T-helper 22 cell (primary cell): ENCODE measurements at regions not wholly inside any gene's neighbourhood (a gene's known extent, or its start where the extent isn't known, plus 50 kb on each side); places are given as distances from the start of the nearest gene placed in this dataset.
"Not testable (repeated sequence)": the region's sequence is repeated elsewhere in the genome, so short reads cannot be mapped to it uniquely, and the experiment has no call there.

Experiments used
- DNase-seq: peaks from one replicate; pipeline ENCODE4 v3.0.0-alpha.2; 2020; ENCODE audit warnings: low read depth

DNA sequence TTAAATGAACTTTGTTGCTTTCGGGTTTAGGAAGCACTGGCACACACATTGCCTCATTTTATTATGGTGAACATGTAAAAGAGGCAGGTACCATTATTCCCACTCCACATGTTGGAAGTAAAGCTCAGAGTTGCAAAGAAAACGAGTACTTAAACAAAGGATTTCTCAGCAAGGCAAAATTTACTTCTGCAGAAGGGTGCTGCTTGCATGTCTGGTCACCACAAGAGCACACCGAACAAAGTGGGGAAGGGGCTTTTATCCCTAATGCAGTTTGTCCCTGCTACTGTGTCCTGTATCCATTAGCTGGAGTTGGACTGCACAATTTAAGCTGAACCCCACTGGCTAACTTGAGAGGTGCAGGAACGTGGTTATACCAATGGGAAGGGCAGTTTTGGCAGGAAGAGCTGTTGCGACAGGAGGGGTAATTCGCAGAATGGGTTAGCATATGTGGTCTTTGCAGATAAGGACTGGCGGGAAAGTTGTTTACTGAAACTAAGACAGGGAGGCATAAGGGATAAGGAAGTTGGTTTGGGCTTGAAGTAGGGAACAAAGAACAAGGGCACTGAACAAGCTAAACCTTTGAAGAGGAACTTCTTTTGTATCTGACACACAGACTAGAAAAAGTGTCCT is 545.5 kb downstream of the UQCRFS1 start:
- no peak for DNase-seq

DNA sequence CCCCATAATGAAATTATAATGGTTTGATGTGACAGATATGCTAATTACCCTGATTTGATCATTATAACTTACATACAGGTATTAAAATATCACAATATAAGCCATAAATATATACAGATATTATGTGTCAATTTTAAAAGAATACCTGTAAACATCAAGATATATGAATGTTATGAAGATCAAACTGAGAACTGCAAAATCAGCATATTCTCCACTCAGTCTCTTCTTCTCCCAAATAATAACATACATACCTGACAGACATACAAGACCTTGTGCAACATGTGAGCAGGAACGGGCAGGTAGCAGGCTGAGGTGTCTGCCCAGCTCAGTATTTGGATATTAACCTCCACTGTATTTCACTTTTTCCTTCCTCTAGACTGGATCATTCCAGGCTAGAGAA is 547.2 kb downstream of the UQCRFS1 start:
- no peak for DNase-seq

DNA sequence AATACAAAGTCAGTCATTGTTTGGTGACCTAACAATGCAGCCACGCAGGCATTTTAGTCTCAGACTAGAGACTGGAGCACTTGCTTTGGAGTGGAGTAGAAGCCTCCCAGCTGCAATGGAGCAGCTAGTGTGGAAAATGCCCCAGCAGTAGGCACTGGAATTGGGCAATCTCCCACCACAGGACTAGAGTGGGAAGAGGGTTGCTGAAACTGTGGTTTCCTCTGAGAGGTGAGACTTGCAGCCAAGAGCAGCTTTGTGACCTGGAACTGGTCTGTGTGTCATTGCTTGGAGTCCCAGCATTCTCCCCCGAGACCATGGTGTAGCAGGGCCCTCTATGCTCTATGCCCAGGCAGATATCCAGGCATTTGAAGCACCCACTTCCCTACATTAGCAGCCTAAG is 556.3 kb downstream of the UQCRFS1 start:
- DNase-seq = no peak

DNA sequence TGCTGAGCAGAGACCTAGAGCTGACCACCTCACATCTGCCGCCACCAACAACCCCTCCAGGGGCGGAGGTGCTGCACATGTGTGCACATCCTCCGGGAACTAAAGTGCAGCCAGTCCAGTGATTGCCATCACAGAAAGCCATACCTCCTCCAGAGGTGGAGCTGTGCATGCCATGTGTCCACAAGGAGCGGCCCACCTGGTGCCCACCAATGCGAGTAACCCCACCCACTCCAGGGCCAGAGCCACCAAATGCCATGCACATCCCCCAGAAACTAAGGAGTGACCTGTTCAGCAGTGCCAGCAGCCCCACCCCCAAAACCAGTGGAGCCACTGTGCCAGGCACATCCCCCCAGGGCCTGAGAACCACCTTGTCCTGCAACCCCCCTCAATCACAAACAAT is 557.9 kb downstream of the UQCRFS1 start:
- DNase-seq = no peak

DNA sequence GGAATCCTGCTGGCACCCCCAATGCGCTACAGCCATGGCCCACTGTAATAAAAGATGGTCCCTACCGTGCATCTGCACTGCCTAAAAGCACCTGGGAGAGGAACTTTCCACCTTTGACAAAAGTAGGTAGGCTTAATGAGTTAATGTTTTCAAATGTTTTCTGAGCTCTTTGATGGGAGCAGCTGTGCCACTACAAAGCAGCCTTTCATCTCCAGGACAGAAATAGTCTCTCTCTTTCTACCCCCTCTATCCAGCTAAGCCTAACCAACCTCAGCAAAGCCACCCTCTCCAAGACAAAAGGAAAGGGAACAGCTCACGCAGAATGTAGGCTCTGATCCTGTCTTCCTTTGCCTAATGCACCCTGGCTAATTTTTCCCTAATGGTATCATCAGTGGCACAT is 560.2 kb downstream of the UQCRFS1 start:
- no peak for DNase-seq

DNA sequence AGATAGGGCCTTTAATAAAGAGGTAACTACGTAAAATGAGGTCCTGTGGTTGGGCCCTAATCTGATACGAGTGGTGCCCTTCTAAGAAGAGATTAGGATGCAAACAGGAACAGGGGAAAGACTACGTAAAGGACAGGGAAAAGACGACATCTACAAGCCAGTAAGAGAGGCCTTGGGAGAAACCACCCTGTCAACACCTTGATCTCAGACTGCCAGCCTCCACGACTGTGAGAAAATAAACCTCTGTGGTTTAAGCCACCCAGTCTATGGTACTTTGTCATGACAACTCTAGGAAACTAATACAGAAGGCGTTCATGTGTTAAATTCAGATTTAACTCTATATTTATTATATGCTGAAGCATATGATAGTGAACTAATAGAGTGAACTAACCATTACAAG is 566.3 kb downstream of the UQCRFS1 start:
- no peak for DNase-seq

DNA sequence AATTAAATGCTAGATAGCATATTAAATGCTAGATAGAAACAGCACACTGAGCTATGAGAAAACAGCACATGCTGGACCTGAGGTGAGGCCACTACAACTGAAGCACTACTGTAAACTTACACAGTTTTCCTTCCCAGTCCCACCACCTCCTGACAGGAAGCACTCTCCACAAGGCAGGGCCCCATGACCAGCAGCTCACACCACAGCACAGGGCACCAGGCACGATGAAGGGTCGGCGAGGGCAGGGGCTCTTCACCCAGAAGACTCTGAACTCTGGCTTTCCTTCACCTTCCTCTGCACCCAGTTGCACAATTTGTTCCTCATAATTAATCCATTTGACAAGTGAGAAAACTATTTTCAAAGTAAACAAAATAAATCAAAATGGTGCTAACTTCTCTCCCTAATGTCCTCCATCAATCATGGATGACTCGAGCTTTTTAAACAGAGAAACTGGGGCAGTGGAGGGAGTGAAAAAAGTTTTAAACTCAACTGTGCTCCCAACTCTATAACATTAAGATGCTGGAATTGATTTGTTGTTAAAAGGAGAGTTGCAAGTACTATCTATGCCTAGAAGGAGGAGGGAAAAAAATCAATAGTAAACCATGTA is 568.7 kb downstream of the UQCRFS1 start:
- DNase-seq = no peak

DNA sequence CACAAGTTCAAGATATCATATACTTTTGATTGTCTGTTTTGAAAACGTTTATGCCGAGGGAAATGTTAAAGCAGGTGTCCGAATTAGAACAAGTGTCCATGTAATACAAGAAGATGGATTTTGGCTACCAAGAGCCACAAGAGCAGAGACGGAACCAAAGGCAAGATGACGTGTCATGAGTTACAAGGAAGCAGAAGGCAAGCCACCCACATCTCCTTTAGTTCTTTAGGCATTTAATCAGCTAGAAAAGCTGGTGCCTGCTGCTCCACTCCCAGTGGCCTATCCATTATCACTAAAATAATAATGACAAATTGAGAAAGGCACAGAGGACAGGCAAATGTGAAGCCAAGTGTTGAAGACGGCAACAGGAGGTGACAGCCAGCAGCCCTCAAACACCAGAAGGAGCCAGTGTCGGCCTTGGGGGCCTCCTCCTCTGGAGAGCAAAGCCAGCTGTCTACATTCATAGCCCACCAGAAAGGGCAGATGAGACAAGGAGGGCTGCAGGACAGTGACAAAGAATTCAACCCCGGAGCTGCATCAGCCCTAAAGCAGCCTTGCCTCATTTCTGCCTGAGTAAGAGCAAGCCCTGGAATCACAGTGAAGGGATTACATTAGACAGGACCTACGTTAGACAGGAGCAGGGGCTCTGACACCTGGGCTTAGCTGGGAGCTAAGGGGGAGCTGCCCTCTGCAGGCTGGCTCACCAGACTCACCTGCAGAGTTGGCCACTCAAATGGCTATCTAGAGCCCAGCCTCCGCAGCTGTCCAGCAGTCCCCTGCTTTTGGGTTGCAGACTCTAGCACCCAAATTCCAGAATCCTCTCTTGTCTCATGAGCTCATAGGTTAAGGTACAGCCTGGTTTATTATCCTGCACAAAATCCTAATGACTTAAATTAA is 569.9 kb downstream of the UQCRFS1 start:
- DNase-seq = no peak

DNA sequence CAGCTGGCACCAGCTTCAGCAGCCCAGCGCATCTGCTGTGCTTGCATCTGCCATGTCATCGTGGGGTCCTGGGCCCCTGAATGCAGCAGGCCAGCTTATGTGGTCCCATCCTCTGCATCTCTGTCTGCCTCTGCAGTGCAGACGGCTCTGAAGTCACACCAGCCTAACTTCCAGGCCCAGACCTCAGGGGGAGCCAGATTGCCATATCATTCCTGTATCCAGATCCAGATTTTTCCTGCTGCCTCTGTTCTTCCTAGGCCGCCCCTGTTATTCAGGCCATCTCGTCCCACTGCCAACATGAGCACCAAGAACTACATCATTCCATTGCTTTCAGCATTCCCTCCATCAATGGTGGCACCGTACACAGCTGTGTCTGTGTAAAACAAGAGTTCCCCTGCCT is 571.6 kb downstream of the UQCRFS1 start:
- no peak for DNase-seq

DNA sequence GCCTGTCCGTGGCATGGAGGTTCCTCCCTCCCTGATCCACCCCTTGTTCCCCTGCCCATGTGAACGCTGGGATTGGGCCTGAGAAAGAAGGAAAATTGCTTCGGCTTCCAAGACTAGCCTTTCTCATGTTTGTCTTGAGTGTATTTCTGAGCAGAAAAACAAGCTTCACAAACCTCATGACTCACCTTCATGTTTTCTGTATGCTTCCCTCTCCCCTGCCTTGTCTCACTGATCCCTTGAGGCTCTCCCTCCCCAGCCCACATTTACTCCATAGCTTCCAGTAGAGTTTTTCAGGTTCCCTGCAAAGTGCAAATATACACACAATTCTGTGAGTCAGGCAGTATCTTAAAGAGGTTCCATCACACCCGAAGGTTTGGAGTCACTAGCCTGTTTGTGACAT is 572.4 kb downstream of the UQCRFS1 start:
- no peak for DNase-seq

DNA sequence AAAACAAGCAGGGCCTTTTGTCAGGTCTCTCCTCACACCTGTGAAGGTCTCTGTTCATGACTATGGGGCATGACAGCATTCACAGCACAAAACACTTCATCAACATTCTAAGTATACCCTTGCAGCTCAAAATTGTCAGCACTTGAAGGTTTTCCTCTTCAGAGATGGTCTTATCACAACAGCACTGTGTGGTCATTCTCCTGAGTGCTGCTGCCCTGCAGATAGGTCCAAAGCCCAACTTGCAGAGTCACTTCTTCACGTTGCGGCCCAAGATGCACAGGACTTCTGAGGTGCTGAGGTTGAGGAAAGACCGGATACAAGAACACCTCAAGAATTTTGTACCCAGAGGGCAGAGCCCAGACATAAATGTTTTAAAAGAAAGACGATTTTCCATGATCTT is 574.5 kb downstream of the UQCRFS1 start:
- no peak for DNase-seq

DNA sequence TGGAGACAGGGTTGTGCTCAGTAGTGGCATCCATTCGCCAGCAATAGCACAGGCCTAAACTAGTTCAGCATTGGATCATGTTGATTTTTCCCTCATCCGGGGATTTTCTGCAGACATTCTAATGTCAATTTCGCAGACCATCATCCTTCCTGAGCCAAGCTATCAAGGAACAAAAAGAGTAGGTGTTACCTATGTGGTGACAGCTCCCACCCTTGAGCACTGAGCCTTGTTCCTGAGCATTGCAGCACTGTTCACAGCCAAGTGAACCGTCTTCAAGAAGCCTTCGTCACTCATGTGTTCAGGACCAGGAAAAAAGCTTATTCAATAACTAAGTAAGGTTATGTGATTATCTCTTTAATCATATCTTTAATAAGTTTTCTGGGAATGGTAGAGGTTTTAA is 576.2 kb downstream of the UQCRFS1 start:
- DNase-seq = no peak

DNA sequence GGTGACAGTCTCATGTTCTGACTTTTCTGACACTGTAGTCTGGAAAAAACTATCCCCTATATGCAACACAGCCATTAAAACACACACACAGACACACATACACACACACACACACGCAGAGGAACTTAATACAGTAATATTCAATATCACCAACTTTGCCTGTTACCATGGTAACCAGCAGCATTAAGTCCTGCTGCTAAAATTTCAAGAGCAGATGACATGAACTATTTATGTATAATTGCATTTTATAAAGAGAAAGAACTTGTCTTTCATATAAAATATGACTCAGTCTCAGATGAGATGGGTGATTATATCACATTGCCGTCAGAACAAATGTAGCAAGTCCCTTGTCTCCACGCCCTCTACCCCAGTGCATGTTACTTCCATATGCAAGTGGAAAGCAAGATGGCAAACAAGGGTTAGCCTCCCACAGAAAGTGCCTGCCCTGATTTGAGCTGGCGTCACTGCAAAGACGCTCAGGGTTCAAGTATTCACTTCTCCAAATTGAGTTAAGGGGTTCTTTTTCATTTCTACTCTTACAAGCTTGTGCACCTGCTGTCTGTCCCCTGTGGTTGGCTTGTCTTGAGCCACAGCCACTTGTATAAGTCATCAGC is 576.8 kb downstream of the UQCRFS1 start:
- DNase-seq = no peak

DNA sequence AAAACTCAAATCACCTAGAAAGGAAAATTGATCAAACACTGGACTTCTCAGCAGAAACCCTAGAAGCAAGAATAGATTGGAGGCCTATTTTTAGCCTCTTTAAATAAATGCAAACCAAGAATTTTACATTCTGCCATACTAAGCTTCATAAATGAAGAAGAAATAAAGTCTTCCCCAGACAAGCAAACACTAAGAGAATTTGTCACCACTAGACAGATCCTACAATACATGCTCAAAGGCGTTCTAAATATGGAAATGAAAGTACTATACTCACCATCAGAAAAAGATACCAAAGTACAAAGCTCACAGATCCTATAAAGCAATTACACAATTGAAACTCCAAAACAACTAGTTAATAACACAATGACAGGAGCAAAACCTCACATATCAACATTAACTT is 578.1 kb downstream of the UQCRFS1 start:
- no peak for DNase-seq

DNA sequence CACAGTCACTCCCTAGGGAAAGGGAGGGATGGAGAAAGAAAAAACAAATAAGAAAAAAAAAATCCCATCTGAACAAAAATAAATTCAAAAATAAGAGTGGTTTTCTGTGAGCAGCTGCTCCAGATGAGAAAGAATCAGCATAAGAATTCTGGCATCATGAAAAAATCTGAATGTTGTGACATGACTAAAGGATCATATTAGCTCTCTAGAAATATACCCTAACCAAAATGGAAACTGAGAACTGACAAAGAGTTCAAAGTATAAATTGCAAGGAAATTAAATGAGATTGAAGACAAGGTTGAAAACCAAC is 579.0 kb downstream of the UQCRFS1 start:
- DNase-seq = no peak

DNA sequence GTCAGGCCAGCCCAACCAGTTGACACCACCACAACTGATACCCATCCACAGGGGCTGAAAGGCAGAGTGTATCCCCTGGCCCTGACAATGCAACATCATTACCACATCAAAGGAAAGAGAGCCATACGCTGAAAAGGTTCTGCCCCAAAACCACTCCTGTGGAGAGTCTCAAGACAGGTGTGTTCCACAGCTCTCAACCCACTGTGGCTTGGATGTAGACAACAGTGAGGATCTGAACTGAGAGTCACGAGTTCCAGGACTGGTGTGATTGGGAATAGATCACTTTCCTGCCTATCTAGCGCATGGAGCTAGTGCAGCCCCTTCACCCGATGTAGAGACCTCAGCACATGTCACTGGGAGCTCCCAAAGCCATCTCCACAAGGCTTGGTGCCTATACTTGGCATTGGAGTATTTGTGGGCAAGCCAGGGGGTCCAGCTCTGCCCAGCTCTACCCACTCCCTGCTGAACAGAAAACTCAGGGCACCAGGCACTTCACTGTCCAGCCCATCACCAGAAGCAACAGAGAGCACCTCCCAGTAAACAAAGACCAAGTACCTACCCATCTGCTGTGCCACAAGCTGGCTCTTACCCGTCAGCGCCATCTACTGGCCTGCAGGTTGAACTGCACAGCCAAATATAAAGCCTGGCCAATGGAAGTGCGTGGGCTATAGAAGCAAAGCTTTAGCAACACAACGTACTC is 579.5 kb downstream of the UQCRFS1 start:
- no peak for DNase-seq

DNA sequence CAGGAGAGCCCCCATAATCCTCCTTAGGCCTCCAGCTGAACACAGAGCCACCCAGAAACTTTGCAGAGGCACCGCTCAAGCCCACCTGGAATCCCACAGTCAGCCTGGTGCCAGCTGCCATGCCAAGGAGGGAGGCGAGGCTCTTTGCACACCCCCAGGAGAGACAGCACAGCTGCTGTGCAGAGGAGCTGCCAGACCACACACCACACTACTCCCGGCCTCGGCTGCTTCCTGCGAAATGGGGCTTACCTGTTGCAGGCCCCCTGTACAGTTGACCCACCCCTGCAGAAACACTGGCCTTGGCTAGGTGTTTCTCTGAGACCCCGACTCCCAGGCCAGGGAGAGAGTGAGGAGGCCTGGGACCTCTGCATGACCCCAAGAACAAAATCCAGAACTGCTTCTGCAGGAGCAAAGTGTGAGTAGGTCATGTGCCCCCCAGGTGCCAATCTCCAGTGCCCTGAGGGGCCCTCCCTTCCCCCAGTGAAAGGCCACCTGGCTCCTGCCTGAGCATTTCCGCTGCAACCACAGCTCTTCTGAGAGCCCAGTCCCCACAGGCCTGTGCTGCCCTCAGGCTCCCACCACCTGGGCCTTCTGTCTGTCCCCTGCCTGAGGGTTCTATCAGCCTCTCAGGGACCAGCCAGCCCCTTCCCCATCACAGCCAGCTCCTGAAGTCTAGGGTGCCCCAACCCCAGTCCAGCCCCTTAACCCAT is 580.4 kb downstream of the UQCRFS1 start:
- DNase-seq = no peak

DNA sequence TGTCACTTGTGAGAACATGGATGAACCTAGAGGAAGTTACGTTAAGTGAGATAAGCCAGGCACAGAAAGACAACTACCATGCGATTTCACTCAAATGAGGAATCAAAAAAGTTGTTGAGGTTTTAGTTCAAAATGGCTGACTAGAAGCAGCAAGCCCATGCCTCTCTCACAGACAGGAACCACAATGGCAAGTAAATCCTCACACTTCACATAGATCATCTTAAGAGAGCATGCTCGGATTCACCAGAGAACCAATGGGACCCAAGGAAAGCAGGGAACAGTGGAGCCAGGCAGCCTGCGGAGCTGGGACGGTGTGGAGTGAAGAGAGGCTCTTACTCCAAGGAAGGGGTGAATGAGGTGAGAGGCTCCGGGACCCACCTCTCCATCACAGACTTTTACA is 581.0 kb downstream of the UQCRFS1 start:
- no peak for DNase-seq

DNA sequence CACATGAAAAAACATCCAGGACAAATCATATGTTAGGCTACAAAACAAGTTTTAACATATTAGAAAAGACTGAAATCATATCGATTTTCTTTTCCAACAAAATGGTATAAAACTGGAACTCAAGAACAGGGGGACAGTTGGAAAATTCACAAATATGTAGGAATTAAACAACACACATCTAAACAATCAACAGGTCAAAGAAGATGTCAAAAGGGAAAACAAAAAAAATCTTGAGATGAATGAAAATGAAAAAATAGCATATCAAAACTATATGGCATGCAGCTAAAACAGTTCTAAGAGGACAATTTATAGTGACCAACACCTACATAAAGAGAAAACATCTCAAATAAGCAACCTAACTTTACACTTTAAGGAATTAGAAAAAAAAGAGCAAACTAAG is 585.3 kb downstream of the UQCRFS1 start:
- no peak for DNase-seq

DNA sequence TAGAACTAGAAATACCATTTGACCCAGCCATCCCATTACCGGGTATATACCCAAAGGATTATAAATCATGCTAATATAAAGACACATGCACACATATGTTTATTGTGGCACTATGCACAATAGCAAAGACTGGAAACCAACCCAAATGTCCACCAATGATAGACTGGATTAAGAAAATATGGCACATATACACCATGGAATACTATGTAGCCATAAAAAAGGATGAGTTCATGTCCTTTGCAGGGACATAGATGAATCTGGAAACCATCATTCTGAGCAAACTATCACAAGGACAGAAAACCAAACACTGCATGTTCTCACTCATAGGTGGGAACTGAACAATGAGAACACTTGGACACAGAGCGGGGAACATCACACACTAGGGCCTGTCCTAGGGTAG is 586.5 kb downstream of the UQCRFS1 start:
- DNase-seq = not testable (repeated sequence)

DNA sequence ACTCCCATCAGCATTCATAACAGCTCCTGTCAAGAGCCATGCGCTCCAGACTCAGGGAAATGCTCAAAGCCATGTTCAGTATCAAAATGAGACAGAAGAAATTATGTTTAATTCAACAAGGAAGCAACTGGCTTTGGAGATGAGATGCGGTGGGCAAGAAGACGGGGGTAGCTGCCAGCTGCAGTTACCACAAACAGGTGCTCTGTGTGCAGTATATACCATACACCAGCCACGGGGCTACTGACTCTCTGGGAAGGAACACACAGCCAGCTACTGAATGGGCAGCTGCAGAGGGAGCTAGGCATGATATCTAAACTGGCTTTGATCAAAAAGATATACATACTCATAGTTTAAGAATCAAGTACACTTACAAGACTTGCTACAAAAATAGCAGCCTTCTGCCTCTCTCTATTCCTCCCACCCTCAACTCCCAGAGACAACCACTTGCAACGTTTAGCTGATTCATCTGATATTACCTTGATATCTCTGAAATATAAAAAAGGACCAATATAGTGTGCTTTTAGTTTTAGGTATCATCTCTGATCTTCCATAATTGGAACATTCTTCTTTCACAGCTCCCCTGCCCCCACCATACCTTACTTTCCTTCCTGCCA is 593.0 kb downstream of the UQCRFS1 start:
- DNase-seq = no peak
